ENCODE measurements at regions not wholly inside any gene's neighbourhood (a gene's known extent, or its start where the extent isn't known, plus 50 kb on each side); places are given as distances from the start of the nearest gene placed in this dataset.
"Not testable (repeated sequence)": the region's sequence is repeated elsewhere in the genome, so short reads cannot be mapped to it uniquely, and the experiment has no call there.

GRCh38 chr9:42326482-42326881, 143.0 kb downstream of the SPATA31A6 start:
- not testable (repeated sequence) for DNase-seq

- DNase-seq: not testable (repeated sequence)
Measured at GRCh38 chr9:42335342-42335741, 151.9 kb downstream of the SPATA31A6 start.

- DNase-seq: not testable (repeated sequence)
Measured at GRCh38 chr9:42335984-42336657, 152.7 kb downstream of the SPATA31A6 start.

- DNase-seq: not testable (repeated sequence)
Measured at GRCh38 chr9:42338275-42338674, 154.8 kb downstream of the SPATA31A6 start.

- DNase-seq: not testable (repeated sequence)
Measured at GRCh38 chr9:42339671-42340434, 156.4 kb downstream of the SPATA31A6 start.

- not testable (repeated sequence) for DNase-seq
Measured at GRCh38 chr9:42340435-42340723, 156.9 kb downstream of the SPATA31A6 start.

GRCh38 chr9:42341860-42342259, 158.4 kb downstream of the SPATA31A6 start:
- DNase-seq: not testable (repeated sequence)

- not testable (repeated sequence) for DNase-seq
Measured at GRCh38 chr9:42342297-42342696, 158.8 kb downstream of the SPATA31A6 start.

GRCh38 chr9:42344508-42344907, 161.0 kb downstream of the SPATA31A6 start:
- not testable (repeated sequence) for DNase-seq

GRCh38 chr9:42346916-42347315, 163.5 kb downstream of the SPATA31A6 start:
- not testable (repeated sequence) for DNase-seq

GRCh38 chr9:42349181-42349580, 165.7 kb downstream of the SPATA31A6 start:
- not testable (repeated sequence) for DNase-seq

- DNase-seq: not testable (repeated sequence)
Measured at GRCh38 chr9:42350412-42350811, 167.0 kb downstream of the SPATA31A6 start.

- not testable (repeated sequence) for DNase-seq
Measured at GRCh38 chr9:42357604-42358373, 174.3 kb downstream of the SPATA31A6 start.

GRCh38 chr9:42358626-42359247, 175.3 kb downstream of the SPATA31A6 start:
- DNase-seq: not testable (repeated sequence)

GRCh38 chr9:42364410-42365243, 181.2 kb downstream of the SPATA31A6 start:
- DNase-seq: not testable (repeated sequence)

- not testable (repeated sequence) for DNase-seq
Measured at GRCh38 chr9:42365244-42365945, 181.9 kb downstream of the SPATA31A6 start.

- DNase-seq: not testable (repeated sequence)
Measured at GRCh38 chr9:42368279-42368881, 184.9 kb downstream of the SPATA31A6 start.

- not testable (repeated sequence) for DNase-seq
Measured at GRCh38 chr9:42370172-42370571, 186.7 kb downstream of the SPATA31A6 start.

- DNase-seq: not testable (repeated sequence)
Measured at GRCh38 chr9:42371417-42371816, 188.0 kb downstream of the SPATA31A6 start.

- DNase-seq: not testable (repeated sequence)
Measured at GRCh38 chr9:42377530-42378417, 194.3 kb downstream of the SPATA31A6 start.
